ENCODE measurements at regions not wholly inside any gene's neighbourhood (a gene's known extent, or its start where the extent isn't known, plus 50 kb on each side); places are given as distances from the start of the nearest gene placed in this dataset.
"Not testable (repeated sequence)": the region's sequence is repeated elsewhere in the genome, so short reads cannot be mapped to it uniquely, and the experiment has no call there.

DNA sequence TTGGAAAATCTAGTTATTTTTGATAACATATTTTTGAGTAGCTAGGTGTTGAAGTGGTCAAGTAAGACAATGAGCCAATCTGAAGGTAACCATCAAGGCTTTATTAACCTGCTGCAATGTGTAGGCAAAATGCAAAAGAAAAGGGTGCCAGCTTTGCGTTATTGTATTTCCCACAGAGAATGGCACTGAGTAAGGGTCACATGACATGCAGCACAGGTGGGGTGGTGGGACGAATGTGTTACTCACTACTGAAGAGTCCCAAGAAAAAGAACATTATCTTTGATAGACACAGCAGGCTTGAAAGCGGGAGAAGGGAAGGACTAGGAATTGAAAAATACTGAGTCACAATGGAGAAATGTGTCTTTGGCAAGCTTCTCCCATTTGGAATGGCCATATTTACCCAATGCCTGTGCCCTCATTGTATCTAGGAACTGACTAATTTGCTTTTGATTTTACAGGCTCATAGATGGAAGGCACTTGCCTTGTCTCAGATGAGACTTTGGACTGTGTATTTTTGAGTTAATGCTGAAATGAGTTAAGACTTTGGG lies 898.6 kb upstream of the POT1 start:
- no peak for DNase-seq

DNA sequence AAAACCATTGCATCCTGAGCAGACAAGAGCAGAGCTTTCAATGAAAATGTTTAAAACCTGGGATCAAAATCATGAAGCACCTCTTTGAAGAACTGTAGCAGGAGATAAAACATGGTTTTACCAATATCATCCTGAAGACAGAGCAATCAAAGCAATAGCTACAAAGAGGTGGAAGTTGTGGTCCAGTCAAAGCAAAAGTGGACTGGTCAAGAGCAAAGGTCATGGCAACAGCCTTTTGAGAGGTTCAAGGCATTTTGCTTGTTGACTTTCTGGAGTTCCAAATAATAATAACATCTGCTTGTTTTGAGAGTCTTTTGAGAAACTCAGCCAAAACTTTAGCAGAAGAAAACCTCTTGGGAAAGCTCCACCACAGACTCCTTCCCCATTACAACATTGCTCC lies 893.9 kb upstream of the POT1 start:
- no peak for DNase-seq

DNA sequence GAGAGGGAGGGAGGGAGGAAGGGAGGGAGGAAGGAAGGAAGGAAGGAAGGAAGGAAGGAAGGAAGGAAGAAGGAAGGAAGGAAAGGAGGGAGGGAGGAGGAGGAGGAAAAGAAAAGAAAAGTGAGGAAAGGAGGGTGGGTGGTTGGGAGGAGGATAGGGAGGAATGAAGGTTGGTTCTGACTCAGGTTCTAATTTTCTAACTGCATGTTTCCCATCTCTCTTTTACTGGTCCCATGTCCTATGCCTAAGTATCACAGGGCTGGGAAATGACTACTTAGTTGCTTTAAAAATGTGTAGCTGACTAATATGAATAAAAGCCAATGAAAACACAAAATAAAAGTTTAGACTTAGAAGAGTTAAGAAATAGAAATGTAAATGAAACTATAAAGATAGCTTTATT lies 890.9 kb upstream of the POT1 start:
- DNase-seq, result no peak

DNA sequence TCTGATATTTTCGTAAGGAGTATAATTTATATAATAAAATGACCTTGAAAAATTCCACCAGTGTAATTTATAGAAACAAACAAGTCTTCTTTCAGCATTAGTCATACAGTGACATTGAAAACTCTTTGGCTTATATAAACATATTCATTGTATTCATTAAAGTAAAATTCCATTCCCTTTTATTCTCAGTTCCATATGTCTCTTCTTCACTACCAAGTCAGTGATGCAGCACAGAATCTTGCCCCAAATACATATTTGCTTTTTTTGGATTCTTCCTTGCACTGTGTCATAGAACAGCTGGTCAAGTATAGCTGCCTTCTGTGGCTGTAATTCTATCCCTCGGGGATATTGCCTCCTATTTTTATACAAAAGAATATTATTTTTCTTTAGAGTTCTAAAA lies 884.5 kb upstream of the POT1 start:
- DNase-seq, result no peak

DNA sequence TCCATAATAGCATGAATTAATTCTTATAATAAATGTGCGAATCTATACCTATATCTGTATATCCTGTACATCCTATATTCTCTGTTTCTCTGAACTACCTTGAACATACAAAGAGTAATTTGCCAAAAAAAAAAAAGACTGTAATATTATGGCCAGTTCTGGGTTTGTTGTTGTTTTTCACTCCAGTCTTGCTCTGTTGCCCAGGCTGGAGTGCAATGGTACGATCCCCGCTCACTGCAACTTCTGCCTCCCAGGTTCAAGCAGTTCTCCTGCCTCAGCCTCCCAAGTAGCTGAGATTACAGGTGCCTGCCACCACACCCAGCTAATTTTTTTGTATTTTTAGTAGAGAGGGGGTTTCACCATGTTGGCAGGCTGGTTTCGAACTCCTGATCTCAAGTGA lies 876.9 kb upstream of the POT1 start:
- DNase-seq, result not testable (repeated sequence)

DNA sequence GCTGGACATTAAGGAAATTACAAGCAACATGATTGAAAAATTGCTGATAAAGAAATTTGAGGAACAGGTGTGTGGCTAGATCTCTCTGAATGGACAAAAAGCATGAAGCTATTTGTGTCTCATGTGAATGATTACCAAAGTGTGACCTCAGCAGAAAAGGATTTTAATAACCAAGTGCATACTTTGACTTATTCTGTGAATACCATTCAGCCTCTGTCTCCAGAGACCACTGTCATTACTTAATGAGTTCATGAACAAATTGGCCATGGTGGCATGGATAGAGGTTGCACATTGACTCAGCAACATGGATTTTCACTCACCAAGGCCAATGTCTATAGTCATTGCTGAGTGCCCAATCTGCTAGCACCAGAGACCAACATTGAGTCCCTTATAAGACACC lies 874.6 kb upstream of the POT1 start:
- no peak for DNase-seq

DNA sequence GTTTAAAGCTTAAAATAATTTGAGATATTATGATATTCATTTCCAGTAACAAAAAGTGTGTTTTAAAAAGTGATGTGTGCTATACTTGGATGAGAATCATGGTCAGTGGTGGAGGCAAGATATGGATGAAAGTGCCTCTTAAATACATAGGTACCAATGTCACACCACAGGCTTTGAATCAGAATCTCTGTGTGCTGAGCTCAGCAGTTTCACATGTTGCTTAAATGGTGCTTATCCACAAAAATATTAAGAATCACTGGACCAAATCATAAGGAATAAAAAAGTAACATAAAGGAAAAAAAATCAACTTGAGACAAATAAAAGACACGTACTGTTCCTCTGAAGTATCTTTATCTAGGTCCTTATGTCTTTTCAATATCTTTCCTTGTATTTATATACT lies 850.5 kb upstream of the POT1 start:
- DNase-seq, result no peak

DNA sequence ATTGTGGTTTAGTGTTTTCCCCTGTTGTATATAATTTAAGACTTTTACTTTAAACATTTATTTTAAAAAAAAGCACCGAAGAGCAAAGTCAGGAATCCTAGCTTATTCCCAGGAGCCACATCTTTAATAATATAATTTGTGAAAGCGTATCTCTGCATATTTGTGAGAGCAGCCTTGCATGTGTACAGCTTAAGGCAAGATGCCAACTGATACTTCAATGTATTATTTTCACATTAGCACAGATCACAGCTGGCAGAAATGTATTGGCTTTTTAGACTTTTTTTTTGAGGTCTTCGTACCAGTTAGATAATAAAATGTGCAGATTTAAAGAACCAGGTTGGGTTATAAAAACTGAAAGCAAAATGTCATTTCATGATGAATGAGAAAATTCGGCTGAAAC lies 845.7 kb upstream of the POT1 start:
- DNase-seq, result no peak

DNA sequence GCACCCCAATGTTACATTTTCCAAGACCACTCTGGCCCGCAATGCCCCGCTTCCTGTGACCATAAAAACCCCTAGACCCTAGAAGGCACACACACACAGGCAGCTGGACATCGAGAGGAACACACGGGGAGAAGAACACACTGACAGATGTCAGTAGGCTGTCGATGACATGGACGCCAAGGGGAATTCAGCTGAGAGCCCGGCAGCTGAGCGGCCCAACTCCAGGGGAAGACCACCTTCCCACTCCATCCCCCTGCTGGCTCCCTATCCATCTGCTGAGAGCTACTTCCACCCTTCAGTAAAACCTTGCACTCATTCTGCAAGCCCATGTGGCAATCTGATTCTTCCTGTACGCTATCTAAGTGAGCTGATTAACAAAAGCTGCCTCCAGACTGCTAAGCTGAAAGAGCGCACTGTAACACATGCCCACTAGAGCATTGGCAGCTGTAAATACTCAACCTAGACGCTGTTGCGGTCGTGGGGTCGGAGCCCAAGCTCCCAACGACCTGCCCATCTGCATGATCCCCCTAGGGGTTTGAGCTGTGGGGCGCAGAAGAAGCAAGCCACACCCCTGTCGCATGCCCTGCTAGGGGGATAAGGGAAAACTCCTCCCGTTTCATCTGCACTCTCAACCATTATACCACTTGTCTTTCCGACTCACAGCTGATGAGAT lies 843.6 kb upstream of the POT1 start:
- no peak for DNase-seq

DNA sequence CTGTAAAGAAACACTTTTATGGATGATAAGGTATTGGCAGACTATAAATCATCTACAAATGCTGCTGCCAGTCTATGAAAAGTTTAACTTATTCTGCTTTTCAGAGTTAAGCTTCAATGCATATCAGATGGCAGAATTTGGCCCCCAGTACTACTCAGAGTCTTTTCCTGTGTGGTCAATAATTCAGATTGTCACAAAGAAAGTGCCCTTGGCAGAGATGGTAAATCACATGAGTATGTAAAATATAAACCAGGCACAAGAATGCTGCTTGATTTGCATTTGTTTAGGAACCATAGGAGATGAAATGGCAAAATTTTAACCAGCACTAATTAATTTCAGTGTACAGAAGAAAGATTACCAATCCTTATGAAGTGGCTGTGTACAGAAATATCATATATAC lies 818.3 kb upstream of the POT1 start:
- no peak for DNase-seq

DNA sequence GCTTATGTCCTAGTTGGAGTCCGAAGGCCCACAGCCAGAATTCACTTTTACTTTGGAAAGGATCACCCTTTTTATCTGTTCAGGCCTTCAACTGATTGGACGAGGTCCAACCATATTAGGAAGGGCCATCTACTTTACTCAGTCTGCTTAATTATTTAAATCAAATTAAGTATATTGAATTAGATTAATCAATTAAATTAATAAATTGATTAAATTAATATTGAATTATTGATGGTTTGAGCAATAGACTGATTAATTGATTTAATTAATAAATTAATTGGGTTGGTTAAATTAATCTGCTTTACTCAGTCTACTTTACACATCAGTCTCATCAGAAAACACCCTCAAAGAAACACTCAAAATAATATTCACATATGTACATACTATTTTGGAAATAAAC lies 816.9 kb upstream of the POT1 start:
- no peak for DNase-seq

DNA sequence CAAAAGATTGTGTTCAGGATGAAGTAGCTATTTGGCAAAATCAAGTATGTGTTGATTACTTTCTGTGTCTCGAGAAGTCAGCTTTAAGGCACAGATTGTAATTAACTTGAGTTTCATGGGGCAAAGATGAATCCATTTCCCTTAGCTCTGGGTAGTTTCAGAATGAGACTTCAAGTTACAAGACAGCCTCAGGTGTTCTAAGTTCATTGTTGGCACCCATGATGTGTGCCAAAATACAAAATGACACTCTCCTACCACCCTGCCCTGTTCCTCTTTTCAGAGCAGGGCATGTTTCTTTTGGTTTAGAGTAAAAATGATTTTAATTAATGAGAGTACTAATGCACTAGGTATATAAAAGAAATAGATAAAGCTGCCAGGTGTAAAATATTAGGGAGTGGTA lies 797.6 kb upstream of the POT1 start:
- DNase-seq, result no peak

DNA sequence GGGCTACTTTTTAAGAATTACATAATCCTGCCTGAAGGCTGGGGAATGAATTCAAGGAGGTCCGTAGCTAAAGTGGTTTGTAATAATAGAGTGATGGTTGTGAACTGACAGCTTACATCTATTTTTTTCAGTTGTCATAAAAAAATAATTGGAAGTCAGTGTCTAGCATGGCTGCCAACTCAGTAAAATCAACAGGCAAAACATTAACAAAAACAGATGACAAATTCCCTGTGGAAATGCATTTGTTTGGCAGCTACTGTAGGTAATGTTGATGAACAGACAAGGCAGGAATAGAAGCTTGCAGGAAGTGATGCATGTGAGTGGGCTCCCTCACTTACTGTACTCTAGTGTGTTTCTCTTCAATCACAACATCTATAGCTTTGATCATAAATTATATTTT lies 766.0 kb upstream of the POT1 start:
- no peak for DNase-seq

DNA sequence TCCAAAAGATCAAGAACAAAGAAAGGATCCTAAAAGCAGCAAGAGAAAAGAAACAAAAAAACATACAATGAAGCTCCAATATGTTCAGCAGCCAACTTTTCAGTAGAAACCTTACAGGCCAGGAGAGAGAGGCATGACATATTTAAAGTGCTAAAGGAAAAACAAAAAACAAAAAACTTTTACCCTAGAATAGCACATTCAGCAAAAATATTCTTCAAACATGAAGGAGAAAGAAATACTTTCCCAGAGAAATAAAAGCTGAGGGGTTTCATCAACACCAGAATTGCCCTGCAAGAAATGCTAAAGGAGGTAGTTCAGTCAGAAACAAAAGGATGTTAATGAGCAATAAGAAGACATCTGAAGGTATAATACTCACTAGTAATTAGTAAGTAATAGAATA lies 753.5 kb upstream of the POT1 start:
- DNase-seq, result no peak

DNA sequence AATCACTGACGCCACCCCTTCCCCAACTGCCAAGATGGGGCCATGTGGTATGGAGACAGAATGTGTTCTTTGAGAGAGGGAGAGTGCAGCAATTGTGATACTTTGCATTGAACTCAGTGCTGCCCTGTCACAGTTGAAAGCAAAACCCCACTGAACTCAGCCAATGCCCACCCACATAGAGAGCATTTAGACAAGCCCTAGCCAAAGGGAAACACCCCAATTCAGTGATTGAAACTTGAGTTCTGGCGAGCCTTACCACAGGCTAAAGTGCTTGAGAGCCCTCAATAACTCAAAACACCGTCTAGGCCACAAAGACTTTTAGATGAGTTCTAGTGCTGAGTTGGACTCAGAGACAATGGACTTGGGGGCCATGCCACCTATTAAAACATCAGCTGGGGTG lies 751.9 kb upstream of the POT1 start:
- no peak for DNase-seq

DNA sequence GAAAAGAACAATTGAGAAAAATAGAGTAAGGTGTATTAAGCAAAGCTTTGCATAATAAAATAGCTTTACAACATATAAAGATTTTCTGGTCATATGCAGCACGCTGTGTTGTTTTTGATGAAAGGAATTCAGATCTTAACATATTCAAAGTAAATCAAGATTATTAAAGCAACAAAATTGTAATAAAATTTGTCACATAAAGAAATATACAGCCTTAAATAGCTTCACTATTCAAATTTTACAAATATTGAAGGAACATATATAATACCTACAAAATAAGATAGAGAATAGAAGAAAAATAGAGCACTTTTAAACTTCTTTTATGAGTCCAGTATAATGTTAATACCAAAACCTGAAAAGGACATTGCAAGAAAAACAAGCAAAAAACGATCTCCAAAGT lies 749.1 kb upstream of the POT1 start:
- no peak for DNase-seq

DNA sequence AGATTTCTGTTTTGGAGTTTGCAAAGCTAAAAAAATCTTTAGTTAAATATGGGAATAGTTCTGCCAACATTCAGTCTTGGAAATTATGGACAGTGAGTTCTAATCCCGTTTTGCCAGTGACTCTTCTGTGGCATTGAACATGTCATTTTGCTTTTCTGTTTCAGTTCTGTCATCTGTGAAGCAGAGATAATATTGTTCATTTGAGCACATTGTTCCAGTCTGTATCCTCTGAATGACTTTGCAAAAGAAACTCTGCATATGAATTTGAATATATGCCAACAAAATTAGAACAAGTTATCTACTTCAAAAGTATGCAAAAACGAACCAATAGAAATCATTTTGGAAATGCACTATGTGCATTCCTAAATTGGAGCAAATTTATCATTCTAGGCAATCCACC lies 746.0 kb upstream of the POT1 start:
- no peak for DNase-seq

DNA sequence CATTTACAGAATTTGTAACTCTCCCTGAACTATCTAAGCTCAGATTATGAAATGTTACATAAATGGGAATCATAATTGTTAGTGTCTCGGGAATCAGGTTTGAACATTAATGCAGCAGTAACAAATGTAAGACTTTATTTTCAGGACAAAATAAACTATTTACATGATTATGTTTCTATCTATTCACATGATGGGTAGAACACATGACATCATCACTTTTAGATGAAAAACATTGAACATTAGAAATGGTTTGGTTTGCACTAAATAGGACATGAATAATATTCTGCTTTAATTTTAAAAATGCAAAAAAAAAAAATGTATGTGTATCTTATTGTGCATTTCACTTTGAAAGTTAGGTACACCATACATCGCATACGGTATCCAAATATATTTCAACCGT lies 745.5 kb upstream of the POT1 start:
- DNase-seq, result no peak

DNA sequence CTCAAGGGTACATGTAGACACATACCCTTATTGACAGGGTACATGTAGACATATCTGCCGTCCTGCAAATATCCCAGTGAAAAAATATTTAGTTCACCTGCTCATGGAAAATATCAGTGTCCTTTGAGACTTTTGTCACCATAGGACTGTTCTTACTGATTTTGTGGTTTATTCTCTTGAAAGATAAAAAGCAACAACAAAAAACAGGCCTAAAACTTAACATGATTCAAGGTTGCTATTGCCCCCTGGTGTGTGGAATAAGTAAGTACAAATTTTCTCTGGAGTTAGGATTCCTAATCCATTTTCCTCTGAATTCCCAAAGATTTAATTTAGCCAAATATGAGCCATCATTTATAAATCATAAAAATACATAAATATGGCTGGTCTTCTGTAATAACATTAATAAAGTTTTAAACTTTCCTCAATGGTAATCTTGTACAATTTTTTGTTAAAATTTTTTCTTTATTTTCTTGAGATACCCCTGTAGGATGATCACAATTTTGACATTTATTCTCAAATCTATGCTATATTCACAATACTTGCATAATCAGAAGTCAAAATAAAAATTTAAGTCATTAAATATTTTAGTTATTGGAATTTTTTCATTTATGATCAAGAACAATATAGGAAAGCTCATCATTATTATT lies 741.4 kb upstream of the POT1 start:
- DNase-seq, result peak; percentile 38 to 63

DNA sequence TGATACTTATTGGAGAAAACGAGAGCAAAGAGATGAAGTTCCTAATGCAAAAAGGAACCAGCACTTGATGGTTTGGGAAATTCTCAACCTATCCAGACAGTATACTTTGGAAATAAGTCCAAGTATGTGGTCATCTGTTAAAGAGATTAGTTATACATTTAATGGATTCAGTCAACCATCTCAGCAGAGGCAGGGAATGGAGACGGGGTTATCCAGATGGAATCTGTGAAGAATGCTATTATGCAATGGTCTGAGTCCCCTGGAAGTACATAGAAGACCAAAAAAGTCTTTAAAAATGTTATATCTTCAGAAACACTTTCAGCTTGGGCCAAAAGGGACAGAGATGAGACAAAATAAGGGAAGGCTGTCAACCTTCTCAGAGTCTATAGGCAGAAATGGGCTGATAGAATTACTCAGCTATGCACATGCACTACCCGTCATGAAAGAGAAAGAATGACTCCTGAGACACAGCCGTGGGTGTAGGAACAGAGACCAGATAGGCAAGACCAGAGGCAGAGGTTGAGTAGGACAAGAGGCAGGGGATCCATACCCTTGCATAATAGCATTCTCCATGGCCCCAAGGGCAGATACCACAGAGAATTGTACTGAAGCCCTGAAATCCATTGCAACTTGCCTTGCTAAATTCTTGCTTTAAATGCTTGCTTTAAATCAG lies 738.8 kb upstream of the POT1 start:
- DNase-seq, result no peak

DNA sequence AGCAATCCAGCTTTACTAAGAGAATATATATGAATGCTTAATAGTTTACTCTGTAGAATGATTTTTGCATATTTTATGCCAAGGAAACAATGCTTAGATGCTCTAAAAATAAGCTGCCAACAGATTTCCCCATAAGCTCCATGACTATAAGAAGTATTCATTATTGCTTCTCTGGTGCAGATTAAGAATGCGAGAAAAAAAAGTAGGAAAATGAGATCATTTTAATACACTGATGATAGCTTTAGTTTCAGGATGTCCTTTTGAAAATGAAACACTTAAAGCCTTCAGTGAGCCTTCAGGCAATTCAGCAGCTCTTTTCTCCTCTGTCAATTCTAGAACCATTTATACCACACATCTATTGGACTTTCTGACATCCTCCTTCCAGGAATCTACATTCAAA lies 735.0 kb upstream of the POT1 start:
- DNase-seq, result no peak

DNA sequence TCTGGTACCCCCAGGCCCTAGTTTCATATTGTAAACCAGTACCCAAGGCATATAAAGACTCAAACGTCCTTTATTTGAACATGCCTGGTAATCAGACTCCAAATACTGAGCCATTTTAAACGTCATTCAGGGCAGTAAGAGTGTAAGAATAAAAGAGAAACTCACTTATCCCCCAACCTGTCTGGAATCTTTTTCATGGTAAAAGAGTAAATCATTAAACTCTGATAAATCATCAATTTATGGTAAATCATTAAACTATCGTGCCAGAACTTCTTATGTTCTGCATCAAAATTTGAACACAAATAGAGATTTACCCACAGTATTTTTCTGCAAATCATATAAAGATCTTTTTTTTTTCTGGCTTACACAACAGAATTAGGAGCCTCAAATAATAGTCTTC lies 734.3 kb upstream of the POT1 start:
- no peak for DNase-seq

DNA sequence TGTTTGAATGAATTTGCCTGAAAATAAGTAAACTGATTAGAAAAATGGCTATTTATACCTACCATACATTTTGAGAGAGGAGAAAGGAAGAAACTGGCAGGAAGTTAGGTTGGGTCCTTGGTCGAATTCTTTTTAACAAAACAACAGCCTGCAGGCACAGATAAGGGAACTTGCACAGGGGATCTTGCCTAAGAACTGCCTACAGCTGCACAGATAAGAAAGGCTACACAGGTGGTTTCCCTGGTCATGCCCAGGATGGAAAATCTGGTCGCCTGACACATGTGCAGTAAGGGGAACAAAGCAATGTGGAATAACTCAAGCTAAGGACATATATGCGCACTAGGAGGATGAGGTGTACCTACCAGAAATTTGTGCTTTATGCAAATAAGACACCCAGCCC lies 732.1 kb upstream of the POT1 start:
- peak; percentile 76 to 78 for DNase-seq

DNA sequence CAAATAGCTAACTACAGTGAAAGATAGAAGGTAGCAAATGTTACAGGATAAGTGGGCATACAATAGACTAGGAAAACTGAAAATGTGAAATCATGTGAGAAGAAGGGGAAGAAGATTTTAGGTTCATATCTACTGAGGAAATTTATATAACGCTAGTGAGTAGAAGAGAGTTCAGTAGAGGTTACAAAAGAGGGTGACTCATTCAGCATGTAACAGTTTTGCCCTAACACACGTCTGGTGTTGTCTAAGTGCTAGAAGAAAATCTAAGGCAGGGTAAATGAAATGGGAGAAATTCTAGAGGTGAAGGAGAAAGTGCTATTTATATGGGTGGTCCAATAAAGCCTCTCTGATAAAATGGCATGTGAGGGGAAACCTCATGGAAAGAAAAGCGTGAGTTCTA lies 731.4 kb upstream of the POT1 start:
- peak; percentile 74 to 80 for DNase-seq
